ENCODE measurements at regions not wholly inside any gene's neighbourhood (a gene's known extent, or its start where the extent isn't known, plus 50 kb on each side); places are given as distances from the start of the nearest gene placed in this dataset.
A peak's percentile ranks its signal among the peaks of the same experiment; 100 is the strongest.
"Not testable (repeated sequence)": the region's sequence is repeated elsewhere in the genome, so short reads cannot be mapped to it uniquely, and the experiment has no call there.

- DNase-seq = no peak
Measured at GRCh38 chr1:118298397-118298796, 113.4 kb upstream of the SPAG17 start.

- DNase-seq = no peak
Measured at GRCh38 chr1:118297521-118297920, 112.5 kb upstream of the SPAG17 start.

GRCh38 chr1:118294875-118295642 lies 110.0 kb upstream of the SPAG17 start:
- no peak for DNase-seq

GRCh38 chr1:118291661-118292060 lies 106.6 kb upstream of the SPAG17 start:
- no peak for DNase-seq

- DNase-seq = no peak
Measured at GRCh38 chr1:118290571-118290970, 105.5 kb upstream of the SPAG17 start.

- no peak for DNase-seq
Measured at GRCh38 chr1:118290046-118290445, 105.0 kb upstream of the SPAG17 start.

- DNase-seq = not testable (repeated sequence)
Measured at GRCh38 chr1:118280656-118281055, 95.6 kb upstream of the SPAG17 start.

- DNase-seq = peak in 2 of 56 donors; percentile 4 to 11
Measured at GRCh38 chr1:118275472-118276115, 90.6 kb upstream of the SPAG17 start.

- no peak for DNase-seq
Measured at GRCh38 chr1:118272884-118273283, 87.9 kb upstream of the SPAG17 start.

GRCh38 chr1:118271883-118272282 lies 86.9 kb upstream of the SPAG17 start:
- no peak for DNase-seq

GRCh38 chr1:118269598-118269997 lies 84.6 kb upstream of the SPAG17 start:
- no peak for DNase-seq

GRCh38 chr1:118266436-118266835 lies 81.4 kb upstream of the SPAG17 start:
- no peak for DNase-seq

- DNase-seq = no peak
Measured at GRCh38 chr1:118264343-118264742, 79.3 kb upstream of the SPAG17 start.

- no peak for DNase-seq
Measured at GRCh38 chr1:118262865-118263264, 77.8 kb upstream of the SPAG17 start.

GRCh38 chr1:118258975-118259374 lies 73.9 kb upstream of the SPAG17 start:
- no peak for DNase-seq

GRCh38 chr1:118257946-118258345 lies 72.9 kb upstream of the SPAG17 start:
- no peak for DNase-seq

- DNase-seq = no peak
Measured at GRCh38 chr1:118254491-118255425, 69.7 kb upstream of the SPAG17 start.

- DNase-seq = no peak
Measured at GRCh38 chr1:118254001-118254400, 69.0 kb upstream of the SPAG17 start.

- DNase-seq = no peak
Measured at GRCh38 chr1:118253053-118253915, 68.3 kb upstream of the SPAG17 start.

GRCh38 chr1:118252624-118253023 lies 67.6 kb upstream of the SPAG17 start:
- DNase-seq = no peak

GRCh38 chr1:118250232-118250631 lies 65.2 kb upstream of the SPAG17 start:
- DNase-seq = no peak
